ENCODE measurements at regions not wholly inside any gene's neighbourhood (a gene's known extent, or its start where the extent isn't known, plus 50 kb on each side); places are given as distances from the start of the nearest gene placed in this dataset.

DNA sequence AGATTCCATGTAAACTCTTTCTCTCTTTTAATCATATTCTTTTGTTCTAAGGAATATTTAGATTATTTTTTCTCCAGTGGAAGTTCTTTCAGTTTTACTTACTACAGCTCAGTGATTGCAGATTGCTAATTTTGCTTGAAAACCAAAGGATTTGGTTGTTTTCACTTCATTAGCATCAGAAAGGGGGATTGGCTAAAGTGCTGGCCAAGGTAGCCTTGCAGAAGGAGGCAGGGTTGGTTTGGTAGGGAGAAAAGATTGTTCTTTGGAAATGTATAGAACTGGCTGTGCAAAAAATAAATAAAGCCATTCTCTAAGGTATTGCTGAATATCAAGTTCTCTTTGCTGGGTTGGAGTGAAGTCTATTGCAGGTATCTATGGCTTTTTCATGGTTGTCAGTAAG, 92.6 kb downstream of the FAT3 start:
- Histone ChIP-seq H3K27me3 (ENCODE audit: control insufficient read depth, insufficient read depth, low read length) (no peaks in the 10 kb centered on the region), H3K4me3 (ENCODE audit: low read depth, low read length) (no peak overlapping the region), H3K27ac (ENCODE audit: low read depth, low read length) (no peak overlapping the region), H3K9me3 (ENCODE audit: control insufficient read depth, insufficient read depth, low read length) (no peaks in the 10 kb centered on the region)
- no peak for DNase-seq (ENCODE audit: low read depth, low spot score)
- CTCF ChIA-PET, result no interaction called here
- TF ChIP-seq, protein P1, sequence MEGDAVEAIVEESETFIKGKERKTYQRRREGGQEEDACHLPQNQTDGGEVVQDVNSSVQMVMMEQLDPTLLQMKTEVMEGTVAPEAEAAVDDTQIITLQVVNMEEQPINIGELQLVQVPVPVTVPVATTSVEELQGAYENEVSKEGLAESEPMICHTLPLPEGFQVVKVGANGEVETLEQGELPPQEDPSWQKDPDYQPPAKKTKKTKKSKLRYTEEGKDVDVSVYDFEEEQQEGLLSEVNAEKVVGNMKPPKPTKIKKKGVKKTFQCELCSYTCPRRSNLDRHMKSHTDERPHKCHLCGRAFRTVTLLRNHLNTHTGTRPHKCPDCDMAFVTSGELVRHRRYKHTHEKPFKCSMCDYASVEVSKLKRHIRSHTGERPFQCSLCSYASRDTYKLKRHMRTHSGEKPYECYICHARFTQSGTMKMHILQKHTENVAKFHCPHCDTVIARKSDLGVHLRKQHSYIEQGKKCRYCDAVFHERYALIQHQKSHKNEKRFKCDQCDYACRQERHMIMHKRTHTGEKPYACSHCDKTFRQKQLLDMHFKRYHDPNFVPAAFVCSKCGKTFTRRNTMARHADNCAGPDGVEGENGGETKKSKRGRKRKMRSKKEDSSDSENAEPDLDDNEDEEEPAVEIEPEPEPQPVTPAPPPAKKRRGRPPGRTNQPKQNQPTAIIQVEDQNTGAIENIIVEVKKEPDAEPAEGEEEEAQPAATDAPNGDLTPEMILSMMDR (IDR thresholded peaks at IDR 0.05; ENCODE audit: low read depth, low read length), result no peak
- POLR2A ChIA-PET, result no interaction called here

DNA sequence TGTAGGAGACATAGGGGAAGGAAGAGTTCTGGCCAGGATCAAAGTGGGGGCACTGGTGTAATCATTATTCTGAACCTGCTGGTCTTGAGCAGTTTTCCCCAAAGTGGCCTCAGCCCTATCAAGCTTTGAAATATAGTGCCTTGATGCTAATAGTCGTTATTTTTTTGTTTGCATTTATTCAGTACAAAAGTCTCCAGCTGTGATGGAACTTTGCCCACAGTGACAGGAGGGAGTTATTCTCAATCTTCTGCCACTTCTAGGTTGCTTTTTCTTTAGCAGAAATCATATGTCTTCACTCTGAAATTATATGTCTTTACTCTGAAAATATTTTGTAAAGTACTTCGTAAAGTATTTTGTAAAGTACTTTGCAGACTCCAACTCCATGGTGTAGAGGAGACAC, 93.1 kb downstream of the FAT3 start:
- DNase-seq (ENCODE audit: low read depth, low spot score), result no peak
- H3K27me3 ChIP-seq (ENCODE audit: control insufficient read depth, insufficient read depth, low read length), result no peaks in the 10 kb centered on the region
- CTCF ChIA-PET, result no interaction called here
- H3K27ac ChIP-seq (ENCODE audit: low read depth, low read length), result no peak overlapping the region
- no peak overlapping the region for H3K4me3 ChIP-seq (ENCODE audit: low read depth, low read length)
- TF ChIP-seq, protein P1 (IDR thresholded peaks at IDR 0.05; ENCODE audit: low read depth, low read length), result no peak
- POLR2A ChIA-PET, result no interaction called here
- H3K9me3 ChIP-seq (ENCODE audit: control insufficient read depth, insufficient read depth, low read length), result no peaks in the 10 kb centered on the region

DNA sequence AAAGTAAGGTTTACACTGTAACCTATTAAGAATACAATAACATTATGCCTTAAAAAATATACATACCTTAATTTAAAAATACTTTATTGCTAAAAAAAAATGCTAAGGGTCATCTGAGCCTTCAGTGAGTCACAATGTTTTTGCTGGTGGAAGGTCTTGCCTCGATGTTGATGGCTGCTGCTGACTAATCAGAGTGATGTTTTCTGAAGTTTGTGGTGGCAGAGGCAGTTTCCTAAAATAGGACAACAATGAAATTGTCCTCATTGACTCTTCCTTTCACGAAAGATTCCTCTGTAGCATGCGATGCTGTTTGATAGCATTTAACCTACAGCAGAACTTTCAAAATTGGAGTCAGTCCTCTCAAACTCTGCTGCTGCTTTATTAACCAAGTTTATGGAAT, 97.6 kb downstream of the FAT3 start:
- no peaks in the 10 kb centered on the region for H3K9me3 ChIP-seq (ENCODE audit: control insufficient read depth, insufficient read depth, low read length)
- no peak for DNase-seq (ENCODE audit: low read depth, low spot score)
- TF ChIP-seq, protein P1 (IDR thresholded peaks at IDR 0.05; ENCODE audit: low read depth, low read length), result no peak
- H3K27me3 ChIP-seq (ENCODE audit: control insufficient read depth, insufficient read depth, low read length), result no peaks in the 10 kb centered on the region
- ChIA-PET CTCF (no interaction called here), POLR2A (no interaction called here)
- H3K27ac ChIP-seq (ENCODE audit: low read depth, low read length), result no peak overlapping the region
- no peak overlapping the region for H3K4me3 ChIP-seq (ENCODE audit: low read depth, low read length)

GRCh38 chr11:92324890-92325289, 100.3 kb downstream of the FAT3 start:
- CTCF ChIA-PET, result interaction anchor here (0.8 kb wide), 1 partner anchor 113 kb away, joined by 3 read pairs; no protein-coding TSS in a partner anchor
- H3K4me3 ChIP-seq (ENCODE audit: low read depth, low read length), result no peak overlapping the region
- no peak overlapping the region for H3K27ac ChIP-seq (ENCODE audit: low read depth, low read length)
- H3K27me3 ChIP-seq (ENCODE audit: control insufficient read depth, insufficient read depth, low read length), result no peaks in the 10 kb centered on the region
- no peaks in the 10 kb centered on the region for H3K9me3 ChIP-seq (ENCODE audit: control insufficient read depth, insufficient read depth, low read length)
- no peak for DNase-seq (ENCODE audit: low read depth, low spot score)
- TF ChIP-seq, protein P1 (IDR thresholded peaks at IDR 0.05; ENCODE audit: low read depth, low read length), result no peak
- POLR2A ChIA-PET, result no interaction called here

GRCh38 chr11:92325416-92325815, 100.8 kb downstream of the FAT3 start:
- Histone ChIP-seq H3K4me3 (ENCODE audit: low read depth, low read length) (no peak overlapping the region), H3K27me3 (ENCODE audit: control insufficient read depth, insufficient read depth, low read length) (no peaks in the 10 kb centered on the region), H3K27ac (ENCODE audit: low read depth, low read length) (no peak overlapping the region), H3K9me3 (ENCODE audit: control insufficient read depth, insufficient read depth, low read length) (no peaks in the 10 kb centered on the region)
- TF ChIP-seq, protein P1 (IDR thresholded peaks at IDR 0.05; ENCODE audit: low read depth, low read length), result no peak
- POLR2A ChIA-PET, result no interaction called here
- CTCF ChIA-PET, result interaction anchor here (0.8 kb wide), 1 partner anchor 114 kb away, joined by 3 read pairs; no protein-coding TSS in a partner anchor
- DNase-seq (ENCODE audit: low read depth, low spot score), result no peak

All from AG04450 (cell line).